Panc1 (cell line): ENCODE measurements at regions not wholly inside any gene's neighbourhood (a gene's known extent, or its start where the extent isn't known, plus 50 kb on each side); places are given as distances from the start of the nearest gene placed in this dataset.

Experiments
- ATAC-seq: fragments of 200-7000 bp; cut with Tn5 transposase; 2 replicates; pipeline ENCODE4 v1.9.1; 2020; ENCODE audit warnings: mild to moderate bottlenecking, moderate library complexity
- BruUV-seq: library from RNA; stranded (reverse); fragments of 400-500 nt; replicated peaks from 2 replicates; lab custom pipeline; 2021; lab: Mats Ljungman, UMichigan
- CTCF ChIA-PET: fragments of 300-600 bp; sonication (Branson Sonifier 250); formaldehyde crosslinking; loops from one replicate; lab custom pipeline; 2022; ENCODE audit warnings: antibody characterized with exemption; lab: Charles Lee
- POLR2A ChIA-PET: fragments of 300-600 bp; sonication (Branson Sonifier 250); formaldehyde crosslinking; loops from one replicate; lab custom pipeline; 2022; ENCODE audit warnings: antibody characterized with exemption; lab: Charles Lee
- DNase-seq: peaks from one replicate; pipeline ENCODE4 v3.0.0-alpha.2; 2010; ENCODE audit warnings: low read depth, low spot score
- H3K27ac ChIP-seq: 2 replicates; pipeline ENCODE4 v1.5.1; 2011; ENCODE audit warnings: mild to moderate bottlenecking, low read length, inconsistent platforms
- H3K27me3 ChIP-seq: fragments of 200-500 bp; sonication (Bioruptor generic); 2 replicates; pipeline ENCODE4 v1.6.0; 2014; ENCODE audit warnings: low read length, inconsistent platforms; ENCODE audit not compliant: control insufficient read depth, insufficient read depth
- H3K36me3 ChIP-seq: fragments of 200-500 bp; sonication (Bioruptor generic); 2 replicates; pipeline ENCODE4 v1.5.1; 2014; ENCODE audit warnings: inconsistent platforms, mild to moderate bottlenecking, low read length, moderate library complexity; ENCODE audit not compliant: control insufficient read depth, insufficient read depth
- H3K4me1 ChIP-seq: 2 replicates; pipeline ENCODE4 v1.5.1; 2011; ENCODE audit warnings: inconsistent platforms, mild to moderate bottlenecking, low read length, moderate library complexity; ENCODE audit not compliant: control insufficient read depth, insufficient read depth
- H3K4me3 ChIP-seq, 2 experiments: 2 replicates each; pipeline ENCODE4 v1.5.1; 2011 to 2012; ENCODE audit warnings: low read depth in 2 of 2, low read length in 2 of 2, mild to moderate bottlenecking in 2 of 2, inconsistent platforms in 1 of 2, moderate library complexity in 1 of 2
- H3K9me3 ChIP-seq: fragments of 200-500 bp; sonication (Bioruptor generic); 2 replicates; pipeline ENCODE4 v1.5.1; 2014; ENCODE audit warnings: low read depth, mild to moderate bottlenecking, inconsistent platforms, low read length, moderate library complexity; ENCODE audit not compliant: control insufficient read depth, insufficient read depth
- POLR2AphosphoS5 ChIP-seq: IDR thresholded peaks from 2 replicates; pipeline ENCODE4 v1.6.1; 2012; ENCODE audit warnings: mild to moderate bottlenecking, low read depth, low read length, moderate library complexity
- REST ChIP-seq, 2 experiments: IDR thresholded peaks; 2 replicates each; pipeline ENCODE4 v1.6.1; 2011 to 2012; ENCODE audit warnings: low read depth in 2 of 2, control low read depth in 1 of 2, low read length in 1 of 2, mild to moderate bottlenecking in 1 of 2, moderate library complexity in 1 of 2; ENCODE audit not compliant: insufficient read depth in 1 of 2
- SIN3A ChIP-seq: IDR thresholded peaks from 2 replicates; pipeline ENCODE4 v1.6.1; 2012; ENCODE audit warnings: low read depth, mild to moderate bottlenecking, low read length, moderate library complexity, borderline replicate concordance; ENCODE audit not compliant: insufficient read depth
- TCF7L2 ChIP-seq: IDR thresholded peaks from 2 replicates; pipeline ENCODE4 v1.6.1; 2011; ENCODE audit warnings: mild to moderate bottlenecking, low read depth, low read length, inconsistent platforms
- in situ Hi-C: cut with HindIII; loops from 2 replicates; pipeline ENCODE4 v1.10.0; 2016; ENCODE audit warnings: low sequenced_read_pairs, low pct_unique_long_range_greater_than_20kb
- intact Hi-C: fragments of 100-400 bp; cut with micrococcal nuclease; formaldehyde crosslinking; loops from one replicate; pipeline ENCODE4 v1.10.0; 2022; ENCODE audit not compliant: unreplicated experiment
- TF ChIP-seq, protein P1 (sequence below): fragments of 450-650 bp; IDR thresholded peaks from 2 replicates; pipeline ENCODE4 v1.5.1; 2017; ENCODE audit warnings: mild to moderate bottlenecking

GRCh38 chr15:91564631-91565030 lies 288.9 kb upstream of the SLCO3A1 start:
- ATAC-seq (no peak), DNase-seq (no peak)
- Histone ChIP-seq H3K4me3 (no peak overlapping the region), H3K36me3 (no peaks in the 10 kb centered on the region), H3K27ac (no peak overlapping the region), H3K27me3 (no peaks in the 10 kb centered on the region), H3K9me3 (no peaks in the 10 kb centered on the region), H3K4me1 (no peaks in the 10 kb centered on the region)
- TF ChIP-seq REST (IDR thresholded peaks at IDR 0.05; ENCODE audit: insufficient read depth in 1 of 2, low read depth in 2 of 2, low read length in 1 of 2) (no peak), TCF7L2 (no peak), SIN3A (no peak), POLR2AphosphoS5 (no peak)
- TF ChIP-seq, protein P1, sequence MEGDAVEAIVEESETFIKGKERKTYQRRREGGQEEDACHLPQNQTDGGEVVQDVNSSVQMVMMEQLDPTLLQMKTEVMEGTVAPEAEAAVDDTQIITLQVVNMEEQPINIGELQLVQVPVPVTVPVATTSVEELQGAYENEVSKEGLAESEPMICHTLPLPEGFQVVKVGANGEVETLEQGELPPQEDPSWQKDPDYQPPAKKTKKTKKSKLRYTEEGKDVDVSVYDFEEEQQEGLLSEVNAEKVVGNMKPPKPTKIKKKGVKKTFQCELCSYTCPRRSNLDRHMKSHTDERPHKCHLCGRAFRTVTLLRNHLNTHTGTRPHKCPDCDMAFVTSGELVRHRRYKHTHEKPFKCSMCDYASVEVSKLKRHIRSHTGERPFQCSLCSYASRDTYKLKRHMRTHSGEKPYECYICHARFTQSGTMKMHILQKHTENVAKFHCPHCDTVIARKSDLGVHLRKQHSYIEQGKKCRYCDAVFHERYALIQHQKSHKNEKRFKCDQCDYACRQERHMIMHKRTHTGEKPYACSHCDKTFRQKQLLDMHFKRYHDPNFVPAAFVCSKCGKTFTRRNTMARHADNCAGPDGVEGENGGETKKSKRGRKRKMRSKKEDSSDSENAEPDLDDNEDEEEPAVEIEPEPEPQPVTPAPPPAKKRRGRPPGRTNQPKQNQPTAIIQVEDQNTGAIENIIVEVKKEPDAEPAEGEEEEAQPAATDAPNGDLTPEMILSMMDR, result no peak
- BruUV-seq, result no TSS peak
- in situ Hi-C loops (no loop called here), intact Hi-C loops (no loop called here)
- ChIA-PET POLR2A (no interaction called here), CTCF (no interaction called here)

- TF ChIP-seq POLR2AphosphoS5 (no peak), TCF7L2 (no peak), REST (IDR thresholded peaks at IDR 0.05; ENCODE audit: insufficient read depth in 1 of 2, low read depth in 2 of 2, low read length in 1 of 2) (no peak), SIN3A (no peak)
- TF ChIP-seq, protein P1, result no peak
- intact Hi-C loops, result no loop called here
- in situ Hi-C loops, result no loop called here
- ATAC-seq (no peak), DNase-seq (no peak)
- Histone ChIP-seq H3K9me3 (no peaks in the 10 kb centered on the region), H3K36me3 (no peaks in the 10 kb centered on the region), H3K4me1 (no peaks in the 10 kb centered on the region), H3K27me3 (no peaks in the 10 kb centered on the region), H3K4me3 (no peak overlapping the region), H3K27ac (no peak overlapping the region)
- ChIA-PET POLR2A (no interaction called here), CTCF (no interaction called here)
- no TSS peak for BruUV-seq
These were observed 287.4 kb upstream of the SLCO3A1 start for GRCh38 chr15:91566141-91566540.
